DMS 273 (cell line): ENCODE measurements at regions not wholly inside any gene's neighbourhood (a gene's known extent, or its start where the extent isn't known, plus 50 kb on each side); places are given as distances from the start of the nearest gene placed in this dataset.
"Not testable (repeated sequence)": the region's sequence is repeated elsewhere in the genome, so short reads cannot be mapped to it uniquely, and the experiment has no call there.

Experiments
- DNase-seq: peaks from one replicate; lab custom pipeline; 2025; ENCODE audit not compliant: unreplicated experiment; lab: John Stamatoyannopoulos, UW

DNA sequence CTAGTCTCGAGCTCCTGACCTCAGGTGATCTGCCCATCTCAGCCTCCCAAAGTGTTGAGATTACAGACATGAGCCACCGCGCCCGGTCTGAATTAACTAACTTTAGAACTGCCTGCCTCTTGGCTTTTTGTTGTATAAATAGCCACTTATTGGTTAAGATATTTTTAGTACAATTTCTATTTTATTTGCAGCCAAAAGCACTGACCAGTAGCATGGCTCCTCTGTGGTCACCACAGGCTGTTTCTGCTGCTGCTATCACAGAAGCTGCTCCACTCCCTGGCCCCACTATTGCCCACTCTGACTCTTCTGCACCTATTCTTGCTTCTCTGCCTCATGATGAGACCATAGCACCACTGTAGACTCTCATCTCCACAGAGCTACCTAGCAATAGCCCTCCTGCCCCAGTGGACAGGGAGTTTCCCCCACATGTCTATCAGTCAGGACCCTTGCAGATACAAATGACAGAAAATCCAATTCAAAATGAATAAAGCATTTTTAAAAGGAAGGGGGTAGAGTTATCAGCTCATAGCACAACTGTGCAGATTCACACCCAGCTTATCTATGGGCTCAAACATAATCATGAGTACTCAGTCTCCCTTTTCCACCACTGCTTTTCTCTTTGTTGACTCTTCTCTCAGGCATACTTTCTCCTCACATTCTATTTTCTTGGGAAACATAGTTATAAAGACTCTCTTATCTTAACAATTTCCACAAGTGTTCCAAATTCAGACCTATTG is 151.8 kb upstream of the EPB41L4A start:
- no peak for DNase-seq

DNA sequence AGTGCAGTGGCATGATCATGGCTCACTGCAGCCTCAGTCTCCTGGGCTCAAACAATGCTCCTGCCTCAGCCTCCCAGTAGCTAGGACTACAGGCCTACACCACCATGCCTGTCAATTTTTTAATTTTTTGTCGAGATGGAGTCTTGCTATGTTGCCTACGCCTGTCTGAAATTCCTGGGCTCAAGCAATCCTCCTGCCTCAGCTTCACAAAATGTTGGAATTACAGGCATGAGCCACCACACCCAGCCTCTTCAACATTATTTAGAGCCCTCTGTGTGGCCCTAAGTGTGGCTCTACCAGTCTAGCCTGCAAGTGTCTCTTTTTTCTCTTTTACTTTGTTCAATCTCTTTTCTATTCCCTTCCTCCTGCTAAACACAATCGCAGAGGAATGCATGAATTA is 154.4 kb upstream of the EPB41L4A start:
- no peak for DNase-seq

DNA sequence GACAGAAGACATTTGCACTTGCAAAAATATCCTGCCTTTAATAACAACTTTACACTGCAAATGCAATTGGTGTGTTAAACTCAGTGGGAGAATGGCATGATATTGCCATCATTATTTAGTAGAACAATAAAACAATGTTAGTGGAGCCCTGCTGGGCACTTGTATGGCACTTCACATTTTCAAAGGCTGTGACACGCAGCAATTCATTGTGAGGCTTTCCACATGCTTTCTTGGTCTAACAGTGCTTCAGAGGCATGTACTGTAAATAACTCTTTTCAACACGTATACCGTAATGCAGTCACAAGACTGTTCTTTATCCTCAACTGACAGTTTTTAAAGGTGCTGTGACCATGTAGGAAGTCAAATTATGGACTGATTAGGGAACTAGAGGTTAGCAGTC is 155.5 kb upstream of the EPB41L4A start:
- DNase-seq: no peak

DNA sequence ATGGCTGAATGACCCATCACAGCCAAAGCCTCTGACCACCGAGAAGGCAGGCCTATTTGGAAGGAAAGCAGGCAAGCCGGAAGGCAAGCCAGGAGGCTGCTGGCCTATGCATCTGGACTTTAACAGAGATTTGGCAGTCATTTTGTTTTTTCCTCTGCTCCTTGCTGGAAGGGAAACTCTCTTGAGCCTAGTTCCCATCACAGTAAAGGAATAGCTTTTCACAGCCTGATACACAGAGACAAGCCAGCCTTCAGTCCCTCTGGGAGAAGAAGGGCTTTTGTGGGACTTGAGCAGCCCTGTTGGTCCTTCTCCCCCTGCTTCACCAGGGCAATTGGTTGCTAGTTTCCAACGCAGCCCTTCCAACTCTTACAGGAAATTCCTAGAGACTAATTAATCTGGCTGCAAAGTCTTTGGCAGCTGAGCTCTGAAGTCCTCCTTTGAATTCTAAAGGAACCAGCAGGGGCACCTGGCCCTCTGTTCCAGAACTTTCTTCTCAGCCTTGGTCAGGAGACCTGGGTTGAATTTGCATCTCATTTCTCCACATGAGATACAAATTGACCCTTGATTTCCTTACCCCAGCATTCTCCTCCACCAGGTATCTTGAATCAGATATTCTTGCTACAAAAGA is 157.3 kb upstream of the EPB41L4A start:
- DNase-seq: no peak

DNA sequence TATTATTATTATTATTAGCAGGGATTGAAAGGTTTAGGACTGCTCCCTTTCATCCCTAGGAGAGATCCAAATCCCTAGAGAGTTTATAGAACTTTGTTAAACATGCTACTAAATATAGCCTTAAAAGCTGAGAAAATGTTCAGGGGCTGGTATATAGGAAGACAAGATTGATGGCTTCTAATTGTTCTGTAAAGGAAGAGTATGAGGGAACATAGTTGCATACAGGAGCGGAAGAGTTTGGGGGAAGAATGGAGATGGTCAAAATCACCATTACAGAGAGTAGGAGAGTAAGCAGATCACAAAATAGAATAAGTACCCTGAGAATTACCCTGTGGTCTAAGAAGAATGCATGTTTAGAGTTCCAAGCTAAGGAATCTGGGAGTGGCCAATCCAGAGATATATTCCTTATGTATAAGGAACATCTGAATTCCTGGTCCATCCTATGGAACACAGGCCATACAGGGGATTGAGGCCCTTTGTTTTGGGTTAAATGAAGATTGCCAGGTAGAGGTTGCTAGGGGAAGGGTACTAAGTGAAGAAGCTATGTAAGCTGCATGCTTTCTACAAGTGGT is 158.0 kb upstream of the APC start:
- no peak for DNase-seq

DNA sequence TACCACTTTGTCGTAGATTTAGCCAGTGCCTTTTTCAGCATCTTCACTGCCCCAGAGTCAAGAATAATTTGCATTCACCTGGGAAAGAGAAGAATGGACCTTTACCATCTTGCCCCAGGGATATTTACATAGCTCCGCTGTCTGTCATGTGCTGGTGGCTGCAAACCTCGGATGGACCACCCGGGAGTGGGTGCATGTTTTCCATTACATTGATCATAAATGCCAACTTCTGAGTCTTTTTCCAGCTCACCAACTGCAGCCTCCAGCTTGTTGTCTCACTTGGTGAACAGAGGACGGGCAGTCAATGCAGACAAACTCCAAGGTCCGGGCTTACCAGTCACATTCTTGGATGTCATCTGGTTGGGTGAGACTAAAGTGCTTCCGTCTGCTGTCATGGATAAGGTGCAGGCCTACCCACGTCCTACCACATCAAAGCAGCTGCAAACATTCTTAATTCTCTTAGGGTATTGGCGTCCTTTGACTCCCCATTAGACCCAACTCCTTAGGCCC is 155.8 kb upstream of the APC start:
- DNase-seq: no peak

DNA sequence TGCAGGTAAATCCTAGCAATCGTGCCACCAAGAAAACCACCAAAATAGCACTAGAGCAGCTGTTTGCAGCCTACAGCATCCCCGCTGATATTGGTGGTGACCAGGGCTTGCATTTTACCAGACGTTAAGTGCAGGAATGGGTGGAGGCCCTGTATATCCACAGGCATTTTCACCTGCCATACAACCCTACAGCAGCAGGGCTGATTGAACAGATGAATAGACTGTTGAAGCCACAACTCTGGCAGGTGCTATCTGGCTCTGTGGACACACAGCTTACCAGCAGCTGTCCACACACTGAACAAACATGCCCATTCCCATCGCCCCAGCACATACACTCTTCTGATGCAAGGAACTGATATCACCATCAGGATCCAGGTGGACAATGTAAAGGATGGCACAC is 154.5 kb upstream of the APC start:
- DNase-seq: no peak

DNA sequence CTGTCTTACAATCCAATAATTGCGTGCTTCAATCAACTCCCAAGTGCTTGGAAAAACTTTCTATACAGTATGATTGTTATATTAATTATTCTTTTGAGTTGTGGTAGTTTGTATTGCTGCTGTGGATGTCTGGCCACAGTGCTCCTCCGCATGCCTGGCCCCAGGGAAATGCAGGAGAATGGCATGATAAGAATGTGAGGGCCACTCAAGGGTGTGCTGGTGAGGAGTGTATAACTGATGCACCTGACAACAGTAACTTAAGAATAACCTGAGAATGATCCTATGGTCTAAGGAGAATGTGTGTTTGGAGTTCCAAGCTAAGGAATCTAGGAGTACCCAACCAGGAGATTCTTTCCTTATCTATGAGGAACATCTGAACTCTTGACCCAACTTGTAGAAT is 152.9 kb upstream of the APC start:
- DNase-seq: no peak

DNA sequence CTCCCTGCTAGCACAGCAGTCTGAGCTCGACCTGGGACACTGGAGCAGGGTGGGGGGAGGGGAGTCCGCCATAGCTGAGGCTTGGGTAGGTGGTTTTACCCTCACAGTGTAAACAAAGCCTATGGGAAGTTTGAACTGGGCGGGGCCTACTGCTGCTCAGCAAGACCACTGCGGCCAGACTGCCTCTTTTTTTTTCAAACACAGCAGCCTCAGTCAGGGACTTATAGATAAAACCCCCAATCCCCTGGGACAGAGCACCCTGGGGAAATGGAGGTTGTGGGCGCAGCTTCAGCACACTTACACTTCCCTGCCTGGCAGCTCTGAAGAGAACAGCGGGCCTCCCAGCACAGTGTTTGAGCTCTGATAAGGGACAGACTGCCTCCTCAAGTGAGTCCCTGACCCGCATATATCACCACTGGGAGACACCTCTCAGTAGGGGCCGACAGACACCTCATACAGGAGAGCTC is 151.1 kb upstream of the APC start:
- no peak for DNase-seq

DNA sequence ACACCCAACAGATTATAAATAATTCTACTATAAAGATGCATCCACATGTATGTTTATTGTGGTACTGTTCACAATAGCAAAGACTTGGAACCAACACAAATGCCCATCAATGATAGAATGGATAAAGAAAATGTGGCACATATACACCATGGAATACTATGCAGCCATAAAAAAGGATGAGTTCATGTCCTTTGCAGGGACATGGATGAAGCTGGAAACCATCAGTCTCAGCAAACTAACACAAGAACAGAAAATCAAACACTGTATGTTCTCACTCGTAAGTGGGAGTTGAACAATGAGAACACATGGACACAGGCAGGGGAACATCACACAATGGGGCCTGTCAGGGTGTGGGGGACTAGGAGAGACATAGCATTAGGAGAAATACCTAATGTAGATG is 146.8 kb upstream of the APC start:
- DNase-seq: not testable (repeated sequence)

DNA sequence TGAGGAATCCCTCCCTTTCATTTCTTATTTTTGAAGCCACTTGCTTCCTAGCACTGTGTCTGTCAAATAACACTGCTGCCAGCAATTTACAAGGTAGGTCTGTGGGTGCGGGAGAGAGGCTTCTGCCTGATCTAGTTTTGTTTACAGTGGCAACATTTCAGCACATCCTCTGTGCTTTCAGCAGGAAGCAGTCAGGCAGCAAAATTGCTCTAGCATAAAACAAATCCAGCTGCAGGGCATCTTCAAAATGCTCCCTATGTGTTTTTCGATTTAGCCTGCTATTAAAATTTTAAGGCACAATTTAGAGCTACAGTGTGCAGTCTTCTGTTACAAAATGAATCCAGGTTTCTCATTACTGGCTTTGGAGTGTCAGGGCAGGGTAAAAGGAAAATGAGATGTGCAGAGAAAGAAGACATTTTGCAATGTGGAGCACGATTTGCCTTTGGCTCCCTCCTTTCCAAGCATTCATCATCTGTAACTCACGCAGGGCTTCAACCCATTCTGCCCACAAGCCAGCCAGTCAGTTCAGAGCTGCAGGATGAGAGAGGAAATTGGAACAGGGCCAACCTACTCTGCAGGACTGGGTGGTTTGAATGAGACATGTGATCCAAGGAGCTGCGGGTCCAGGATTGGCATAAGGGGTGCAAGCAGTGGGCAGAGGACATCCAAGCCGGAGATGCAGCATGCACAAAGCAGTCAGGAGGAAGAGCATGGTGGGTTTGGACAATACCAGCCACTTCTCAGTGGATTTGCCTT is 143.4 kb upstream of the APC start:
- DNase-seq: no peak

DNA sequence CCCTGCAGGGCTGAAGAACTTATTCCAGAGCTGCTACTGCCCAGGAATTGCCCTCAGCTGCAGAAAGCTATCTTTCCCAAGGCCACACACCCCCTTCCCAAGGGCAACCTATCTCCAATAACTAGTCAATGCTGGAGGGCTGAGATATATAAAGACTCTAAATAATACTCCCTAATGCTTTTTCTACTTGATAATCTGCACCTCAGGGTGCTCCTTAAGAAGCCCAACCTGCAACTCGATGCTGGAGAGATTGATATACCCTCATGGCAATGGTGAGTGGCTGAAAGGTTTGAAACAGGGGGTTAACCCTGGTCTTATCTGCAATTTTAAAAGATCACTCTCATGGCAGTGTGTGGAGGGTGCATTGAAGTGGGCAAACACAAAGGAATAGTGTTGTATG is 142.7 kb upstream of the APC start:
- no peak for DNase-seq

DNA sequence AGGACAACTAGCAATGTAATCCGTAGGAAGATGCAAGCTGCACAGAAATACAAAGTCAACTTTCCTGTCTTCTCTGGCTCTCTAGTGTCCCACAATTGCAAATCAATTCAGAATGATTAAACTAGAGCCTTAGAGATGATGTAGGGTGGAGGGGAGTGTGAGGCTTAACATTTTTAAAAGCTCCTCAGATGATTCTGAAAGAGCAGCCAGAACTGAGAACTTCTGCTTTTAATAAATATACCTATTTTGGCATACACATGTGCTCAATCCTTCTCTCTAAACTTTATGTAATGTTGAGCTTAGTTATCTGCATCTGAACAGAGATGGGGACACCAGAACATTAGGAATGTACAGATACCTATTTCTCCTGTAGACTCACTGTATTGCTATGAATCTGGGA is 139.9 kb upstream of the APC start:
- DNase-seq: no peak

DNA sequence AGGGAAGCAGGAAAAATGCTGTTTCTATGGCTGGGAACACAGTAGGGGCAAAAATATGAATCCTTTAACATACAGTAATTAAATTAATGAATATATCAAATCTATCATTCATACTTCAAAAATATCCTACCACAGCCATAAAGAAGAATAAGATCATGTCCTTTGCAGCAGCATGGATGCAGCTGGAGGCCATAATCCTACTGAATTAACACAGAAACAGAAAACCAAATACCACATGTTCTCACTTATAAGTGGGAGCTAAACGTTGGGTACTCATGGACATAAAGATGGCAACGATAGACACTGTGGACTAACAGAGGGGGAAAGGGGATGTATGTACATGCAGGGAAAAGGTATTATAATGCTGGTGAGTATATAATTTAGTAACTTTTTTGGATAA is 137.2 kb upstream of the APC start:
- DNase-seq: not testable (repeated sequence)

DNA sequence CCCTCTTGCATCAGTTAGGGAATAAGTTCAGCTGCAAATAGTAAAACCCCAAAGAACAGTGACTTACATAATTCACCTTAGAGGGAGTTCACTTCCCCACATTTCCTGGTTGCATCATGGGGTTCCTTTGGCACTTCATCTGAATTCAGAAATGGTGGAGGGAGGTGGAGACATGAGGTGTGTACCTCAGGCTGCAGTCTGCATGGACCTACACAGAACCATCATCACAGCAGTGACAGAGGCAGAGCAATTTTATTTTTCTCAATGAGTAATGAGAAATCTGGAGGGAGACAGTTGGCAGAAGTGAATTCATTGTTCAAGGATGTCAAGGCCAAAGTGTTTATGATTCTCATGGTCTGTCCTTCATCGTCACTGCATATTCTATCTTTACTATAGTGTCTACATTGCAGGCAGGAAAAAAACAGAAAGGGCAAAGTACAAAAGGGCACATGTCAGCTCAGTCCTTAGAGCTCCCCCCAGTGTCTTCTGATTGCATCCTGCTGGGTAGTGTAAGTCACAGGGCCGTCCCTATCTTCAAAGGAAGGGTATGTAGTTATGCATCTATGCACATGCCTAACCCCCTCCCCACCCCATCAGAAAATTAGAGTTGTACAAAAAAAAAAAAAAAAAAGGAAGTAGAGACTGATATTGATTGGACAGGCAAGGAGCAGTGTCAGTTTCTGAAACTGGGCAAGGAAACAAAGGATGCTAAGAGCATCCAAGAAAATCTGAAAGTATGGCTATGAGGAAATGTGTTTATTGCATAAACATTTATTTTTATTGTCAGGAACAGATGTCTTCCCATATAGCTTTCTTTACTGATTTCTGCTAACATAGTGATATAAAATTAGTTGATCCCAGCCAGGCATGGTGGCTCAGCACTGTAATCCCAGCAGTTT is 132.7 kb upstream of the APC start:
- DNase-seq: peak; percentile 24

DNA sequence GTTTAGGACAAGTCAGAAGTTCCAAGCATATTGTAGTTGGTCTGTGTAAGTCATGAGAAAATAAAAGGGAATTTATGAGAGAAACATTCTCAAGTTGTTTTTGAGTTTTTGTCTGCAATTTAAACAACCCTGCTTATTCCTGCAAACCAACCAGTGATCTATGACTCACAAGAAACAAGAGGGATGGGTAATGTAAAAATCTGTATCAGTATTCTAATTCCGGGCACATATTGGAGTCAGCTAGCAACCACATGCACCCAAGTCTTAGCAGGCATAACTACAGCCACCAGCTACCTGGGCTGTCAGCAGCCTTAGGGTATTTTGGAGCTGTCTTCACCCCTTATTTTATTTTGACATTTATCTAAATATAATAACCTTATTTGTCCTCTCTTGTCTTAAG is 128.7 kb upstream of the APC start:
- no peak for DNase-seq

DNA sequence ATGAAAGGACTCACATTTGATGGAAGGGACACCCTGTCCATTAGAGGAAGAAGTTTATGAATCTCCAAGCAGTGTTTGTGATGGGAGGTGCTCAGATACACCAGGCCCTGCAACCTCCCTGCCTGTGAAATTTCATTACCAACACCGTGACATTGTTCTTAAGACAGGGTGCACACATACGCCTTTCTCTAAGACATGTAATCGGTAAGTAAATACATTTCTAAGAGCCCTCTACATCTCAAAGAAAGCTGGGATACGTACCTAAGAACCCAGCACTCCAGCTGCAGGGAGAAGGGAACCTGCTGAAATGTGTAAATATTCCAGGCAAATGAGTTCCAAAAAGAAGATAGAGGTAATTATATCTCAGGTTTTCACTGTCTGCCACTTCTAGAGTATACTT is 125.0 kb upstream of the APC start:
- DNase-seq: no peak

DNA sequence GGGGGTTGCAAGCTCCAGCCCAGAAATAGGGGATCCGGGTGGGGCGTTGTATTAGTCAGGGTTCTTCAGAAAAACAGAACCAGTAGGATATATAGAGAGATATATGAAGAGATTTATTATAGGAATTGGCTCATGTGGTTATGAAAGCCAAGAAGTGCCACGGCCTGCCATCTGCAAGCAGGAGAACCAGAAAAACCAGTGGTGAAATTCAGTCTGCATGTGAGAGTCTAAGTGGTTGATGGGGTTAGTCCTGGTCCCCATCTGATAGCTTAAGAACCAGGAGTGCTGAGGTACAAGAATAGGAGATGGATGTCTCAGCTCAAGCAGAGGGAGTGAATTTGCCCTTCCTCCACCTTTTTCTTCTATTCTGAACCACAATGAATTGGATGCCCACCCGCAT is 123.4 kb upstream of the APC start:
- no peak for DNase-seq

DNA sequence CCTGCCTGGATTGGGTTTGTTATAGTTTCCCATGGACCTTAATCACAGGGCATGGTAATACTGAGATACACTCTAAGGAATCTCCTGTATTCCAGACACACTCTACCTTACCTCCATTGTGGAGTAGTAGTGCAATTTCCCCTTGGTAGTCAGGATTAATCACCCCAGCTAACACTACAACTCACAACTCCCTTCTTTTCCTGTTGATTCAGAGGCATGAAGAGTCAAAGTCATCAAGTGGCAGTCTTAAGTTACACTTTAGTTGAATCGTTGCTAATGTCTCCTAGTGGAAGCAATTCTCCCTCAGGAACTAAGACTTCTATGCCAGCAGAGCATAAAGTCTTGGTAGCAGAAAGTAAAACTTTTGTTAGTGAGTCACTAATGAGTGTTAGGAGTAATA is 122.7 kb upstream of the APC start:
- no peak for DNase-seq

DNA sequence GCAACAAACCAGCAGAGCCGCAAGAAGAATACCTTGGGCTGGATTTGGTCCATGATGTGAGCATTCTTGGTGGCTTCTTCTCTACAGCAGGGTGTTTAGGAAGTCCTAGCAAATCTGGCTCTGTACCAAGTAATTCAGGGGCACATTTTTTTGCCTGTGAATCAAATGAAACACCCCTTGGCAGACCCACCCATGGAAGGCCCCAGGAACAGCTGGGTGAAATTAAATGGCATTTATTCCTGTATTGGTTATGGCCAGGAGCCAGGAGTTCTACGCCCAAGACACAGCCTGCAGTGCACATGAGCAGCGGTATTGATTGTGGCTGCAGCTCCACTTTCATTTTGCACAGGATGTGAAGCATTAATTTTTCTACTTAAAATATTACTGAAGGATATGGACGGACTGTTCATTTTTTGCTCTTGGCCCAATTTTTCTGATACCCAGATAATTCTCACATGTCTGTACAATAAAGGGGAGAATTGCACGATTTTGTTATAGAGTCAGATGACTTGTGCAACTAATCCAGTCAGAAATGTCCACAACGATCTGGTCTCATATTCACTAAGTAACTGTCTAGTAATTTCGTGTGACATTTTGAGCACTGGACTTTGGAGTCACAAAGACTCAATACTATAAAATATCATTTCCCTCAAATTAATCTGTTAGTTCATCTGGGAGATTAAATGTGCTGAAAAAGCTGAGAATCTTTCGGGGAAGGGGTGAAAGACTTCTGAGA is 120.7 kb upstream of the APC start:
- DNase-seq: peak; percentile 16
